K562 (cell line): ENCODE measurements at regions not wholly inside any gene's neighbourhood (a gene's known extent, or its start where the extent isn't known, plus 50 kb on each side); places are given as distances from the start of the nearest gene placed in this dataset.

Experiments
- CTCF ChIP-seq, 3 experiments: IDR thresholded peaks in 2 of 3; conservative IDR thresholded peaks in 1 of 3; 2 replicates each; pipeline ENCODE4 v1.5.1; 2011 to 2012; ENCODE audit warnings: low read length in 3 of 3, mild to moderate bottlenecking in 3 of 3, control low read depth in 2 of 3, improper control_type of control experiment in 1 of 3, inconsistent platforms in 1 of 3, low read depth in 1 of 3, mixed read lengths in 1 of 3, moderate library complexity in 1 of 3; ENCODE audit not compliant: insufficient read depth in 2 of 3
- FOS ChIP-seq: IDR thresholded peaks from 3 replicates; pipeline ENCODE4 v1.6.1; 2011; ENCODE audit not compliant: insufficient read length; ENCODE audit errors: extremely low read depth
- FOXP4 ChIP-seq: sonication (generic); formaldehyde crosslinking; IDR thresholded peaks from 2 replicates; pipeline ENCODE4 v1.8.0; 2022; ENCODE audit warnings: mild to moderate bottlenecking, missing genetic modification reagents, borderline replicate concordance
- HDAC8 ChIP-seq: fragments of 450-650 bp; IDR thresholded peaks from 2 replicates; pipeline ENCODE4 v1.6.1; 2016; ENCODE audit warnings: mild to moderate bottlenecking, missing genetic modification characterization, moderate library complexity, missing compliant biosample characterization
- HMBOX1 ChIP-seq: sonication (generic); IDR thresholded peaks from 2 replicates; pipeline ENCODE4 v1.6.1; 2016
- HNRNPL ChIP-seq: fragments of 200-400 bp; formaldehyde crosslinking; IDR thresholded peaks from 2 replicates; pipeline ENCODE4 v1.6.1; 2017; ENCODE audit warnings: low read depth, mild to moderate bottlenecking, low read length
- RERE ChIP-seq: sonication (generic); formaldehyde crosslinking; IDR thresholded peaks from 2 replicates; pipeline ENCODE4 v1.8.0; 2023; ENCODE audit warnings: missing genetic modification reagents, mild to moderate bottlenecking, borderline replicate concordance
- SMAD3 ChIP-seq: fragments of 450-650 bp; formaldehyde crosslinking; conservative IDR thresholded peaks from 2 replicates; pipeline ENCODE4 v1.4.0; 2020; ENCODE audit warnings: mild to moderate bottlenecking
- TSC22D4 ChIP-seq: fragments of 450-650 bp; IDR thresholded peaks from 2 replicates; pipeline ENCODE4 v1.6.1; 2016; ENCODE audit warnings: missing genetic modification characterization, missing biosample characterization, control low read depth
- ZNF121 ChIP-seq: sonication (generic); formaldehyde crosslinking; conservative IDR thresholded peaks from 2 replicates; pipeline ENCODE4 v1.8.0; 2022; ENCODE audit warnings: missing genetic modification reagents
- ZNF449 ChIP-seq: fragments of 250-450 bp; sonication (Bioruptor Pico); IDR thresholded peaks from 2 replicates; pipeline ENCODE4 v1.8.0; 2022; ENCODE audit warnings: moderate library complexity, mild to moderate bottlenecking, inconsistent platforms
- ZNF780A ChIP-seq: fragments of 250-450 bp; sonication (Bioruptor Pico); IDR thresholded peaks from 2 replicates; pipeline ENCODE4 v1.5.0; 2021; ENCODE audit warnings: mild to moderate bottlenecking

- TF ChIP-seq ZNF121 (CRISPR knock-in tag): no peak
- TF ChIP-seq SMAD3 (CRISPR knock-in tag): no peak
- no peak for TF ChIP-seq ZNF780A (CRISPR knock-in tag)
- no peak for TF ChIP-seq TSC22D4 (tag)
- TF ChIP-seq HDAC8 (tag): no peak
- no peak for TF ChIP-seq FOXP4
- no peak for TF ChIP-seq FOS
- TF ChIP-seq HNRNPL: no peak
- no peak for TF ChIP-seq HMBOX1
- no peak for TF ChIP-seq CTCF (IDR thresholded peaks at IDR 0.05 in 2 of 3, conservative IDR thresholded peaks at IDR 0.05 in 1 of 3; ENCODE audit: insufficient read depth in 2 of 3, low read depth in 1 of 3, low read length in 3 of 3)
- no peak for TF ChIP-seq ZNF449 (CRISPR knock-in tag)
- TF ChIP-seq RERE (CRISPR knock-in tag): no peak
These were observed 781.2 kb upstream of the ARPP21 start for GRCh38 chr3:34858067-34858660.
